Prostate gland (tissue), 2 donors: ENCODE measurements at regions not wholly inside any gene's neighbourhood (a gene's known extent, or its start where the extent isn't known, plus 50 kb on each side); places are given as distances from the start of the nearest gene placed in this dataset.

ENCODE experiments used
- CTCF ChIP-seq, 4 experiments: fragments of 200-600 bp in 2 of 4; fragments of 450-650 bp in 2 of 4; sonication (generic) in 2 of 4; IDR thresholded peaks; 1 replicate in 3 of 4; 2 replicates in 1 of 4; pipeline ENCODE4 v1.5.1; 2016 to 2019; ENCODE audit warnings: antibody characterized with exemption in 4 of 4, mild to moderate bottlenecking in 2 of 4, moderate library complexity in 2 of 4
- POLR2A ChIP-seq: fragments of 450-650 bp; IDR thresholded peaks from one replicate; pipeline ENCODE4 v1.6.1; 2016; ENCODE audit warnings: antibody characterized with exemption, mild to moderate bottlenecking

GRCh38 chr4:18398661-18399060, 377.1 kb upstream of the LCORL start:
- TF ChIP-seq CTCF (IDR thresholded peaks at IDR 0.05) (no peak), POLR2A (no peak)
